WTC11 (cell line): ENCODE measurements at regions not wholly inside any gene's neighbourhood (a gene's known extent, or its start where the extent isn't known, plus 50 kb on each side); places are given as distances from the start of the nearest gene placed in this dataset.

ENCODE experiments used
- ATAC-seq: fragments of 200-7000 bp; cut with Tn5 transposase; 2 replicates; pipeline ENCODE4 v1.10.0; 2021; ENCODE audit warnings: mild to moderate bottlenecking, moderate library complexity
- CTCF ChIA-PET: fragments of 300-600 bp; sonication (Branson Sonifier 250); formaldehyde crosslinking; loops from one replicate; lab custom pipeline; 2021; ENCODE audit warnings: antibody characterized with exemption; lab: Charles Lee
- POLR2A ChIA-PET: fragments of 350-600 bp; sonication (Branson Sonifier 250); formaldehyde crosslinking; loops from one replicate; lab custom pipeline; 2021; ENCODE audit warnings: antibody characterized with exemption; lab: Charles Lee
- DNase-seq: peaks from one replicate; pipeline ENCODE4 v3.0.0; 2021; ENCODE audit warnings: low spot score
- H3K27ac Mint-ChIP-seq: 2 replicates; pipeline ENCODE4 v1.8.0; 2021; ENCODE audit warnings: mixed read lengths
- H3K27me3 Mint-ChIP-seq: 2 replicates; pipeline ENCODE4 v1.8.0; 2021; ENCODE audit warnings: low read depth, mild to moderate bottlenecking, moderate library complexity, mixed read lengths
- H3K36me3 Mint-ChIP-seq: 2 replicates; pipeline ENCODE4 v1.8.0; 2021; ENCODE audit warnings: mixed read lengths
- H3K4me1 Mint-ChIP-seq: 2 replicates; pipeline ENCODE4 v1.8.0; 2022; ENCODE audit warnings: mixed read lengths
- H3K4me3 Mint-ChIP-seq: 2 replicates; pipeline ENCODE4 v1.8.0; 2021; ENCODE audit warnings: mild to moderate bottlenecking, moderate library complexity, mixed read lengths
- H3K9me3 Mint-ChIP-seq: 2 replicates; pipeline ENCODE4 v1.8.0; 2021; ENCODE audit warnings: mixed read lengths
- ATF1 ChIP-seq: sonication (generic); formaldehyde crosslinking; IDR thresholded peaks from 2 replicates; pipeline ENCODE4 v1.8.1; 2023; ENCODE audit warnings: mild to moderate bottlenecking, moderate library complexity, missing genetic modification reagents
- CREM ChIP-seq: sonication (generic); formaldehyde crosslinking; IDR thresholded peaks from 2 replicates; pipeline ENCODE4 v1.8.1; 2022; ENCODE audit warnings: mild to moderate bottlenecking, missing genetic modification reagents, moderate library complexity
- FOXJ3 ChIP-seq: sonication (generic); formaldehyde crosslinking; IDR thresholded peaks from 2 replicates; pipeline ENCODE4 v1.9.0; 2021; ENCODE audit warnings: missing genetic modification reagents, mild to moderate bottlenecking, borderline replicate concordance
- JAZF1 ChIP-seq: fragments of 250-450 bp; sonication (Bioruptor Pico); IDR thresholded peaks from 2 replicates; pipeline ENCODE4 v1.9.0; 2021; ENCODE audit warnings: moderate library complexity, mild to moderate bottlenecking, inconsistent platforms
- MAX ChIP-seq: sonication (generic); formaldehyde crosslinking; IDR thresholded peaks from 2 replicates; pipeline ENCODE4 v1.8.0; 2022; ENCODE audit warnings: mild to moderate bottlenecking, missing genetic modification reagents
- NFATC4 ChIP-seq: fragments of 250-450 bp; sonication (Bioruptor Pico); IDR thresholded peaks from 2 replicates; pipeline ENCODE4 v1.9.0; 2021; ENCODE audit warnings: mild to moderate bottlenecking
- RORB ChIP-seq: fragments of 250-450 bp; sonication (Bioruptor Pico); IDR thresholded peaks from 2 replicates; pipeline ENCODE4 v1.9.0; 2021; ENCODE audit warnings: mild to moderate bottlenecking
- SMAD3 ChIP-seq: sonication (generic); formaldehyde crosslinking; IDR thresholded peaks from 2 replicates; pipeline ENCODE4 v1.8.0; 2022; ENCODE audit warnings: missing genetic modification reagents, mild to moderate bottlenecking, borderline replicate concordance
- TP53 ChIP-seq: sonication (generic); formaldehyde crosslinking; IDR thresholded peaks from 2 replicates; pipeline ENCODE4 v1.8.1; 2023; ENCODE audit warnings: mild to moderate bottlenecking, missing genetic modification reagents
- ZBTB21 ChIP-seq: sonication (generic); formaldehyde crosslinking; IDR thresholded peaks from 2 replicates; pipeline ENCODE4 v1.8.1; 2023; ENCODE audit warnings: mild to moderate bottlenecking, missing genetic modification reagents, borderline replicate concordance
- ZNF121 ChIP-seq: sonication (generic); formaldehyde crosslinking; IDR thresholded peaks from 2 replicates; pipeline ENCODE4 v1.8.0; 2023; ENCODE audit warnings: missing genetic modification reagents
- ZNF219 ChIP-seq: sonication (generic); formaldehyde crosslinking; IDR thresholded peaks from 2 replicates; pipeline ENCODE4 v1.8.0; 2023; ENCODE audit warnings: missing genetic modification reagents, mild to moderate bottlenecking, borderline replicate concordance
- ZNF263 ChIP-seq: sonication (generic); formaldehyde crosslinking; IDR thresholded peaks from 2 replicates; pipeline ENCODE4 v1.8.1; 2022; ENCODE audit warnings: low read depth, mild to moderate bottlenecking, moderate library complexity, missing genetic modification reagents
- ZNF317 ChIP-seq: sonication (generic); formaldehyde crosslinking; IDR thresholded peaks from 2 replicates; pipeline ENCODE4 v1.8.1; 2023; ENCODE audit warnings: low read depth, mild to moderate bottlenecking, moderate library complexity, missing genetic modification reagents, borderline replicate concordance
- ZNF671 ChIP-seq: fragments of 250-450 bp; sonication (Bioruptor Pico); IDR thresholded peaks from 2 replicates; pipeline ENCODE4 v1.8.0; 2021; ENCODE audit warnings: mild to moderate bottlenecking
- ZSCAN18 ChIP-seq: fragments of 250-450 bp; sonication (Bioruptor Pico); IDR thresholded peaks from 2 replicates; pipeline ENCODE4 v2.1.2; 2022; ENCODE audit warnings: mild to moderate bottlenecking, moderate library complexity
- TF ChIP-seq, protein P1 (sequence below): fragments of 250-450 bp; sonication (Bioruptor Pico); IDR thresholded peaks from 2 replicates; pipeline ENCODE4 v1.9.0; 2021; ENCODE audit warnings: mild to moderate bottlenecking
- TF ChIP-seq, protein P2 (sequence below): sonication (generic); formaldehyde crosslinking; IDR thresholded peaks from 2 replicates; pipeline ENCODE4 v1.8.0; 2023; ENCODE audit warnings: missing genetic modification reagents, mild to moderate bottlenecking, borderline replicate concordance
- TF ChIP-seq, protein P3 (sequence below): sonication (generic); formaldehyde crosslinking; IDR thresholded peaks from 2 replicates; pipeline ENCODE4 v1.8.1; 2022; ENCODE audit warnings: mild to moderate bottlenecking, missing genetic modification reagents, moderate library complexity, borderline replicate concordance
- TF ChIP-seq, protein P4 (sequence below): sonication (generic); formaldehyde crosslinking; IDR thresholded peaks from 2 replicates; pipeline ENCODE4 v1.8.1; 2023; ENCODE audit warnings: mild to moderate bottlenecking, missing genetic modification reagents, moderate library complexity
- TF ChIP-seq, protein P5 (sequence below): sonication (generic); formaldehyde crosslinking; IDR thresholded peaks from 2 replicates; pipeline ENCODE4 v1.8.1; 2023; ENCODE audit warnings: mild to moderate bottlenecking, missing genetic modification reagents
- TF ChIP-seq, protein P6 (sequence below): fragments of 250-450 bp; sonication (Bioruptor Pico); IDR thresholded peaks from 2 replicates; pipeline ENCODE4 v1.9.0; 2021; ENCODE audit warnings: mild to moderate bottlenecking

DNA sequence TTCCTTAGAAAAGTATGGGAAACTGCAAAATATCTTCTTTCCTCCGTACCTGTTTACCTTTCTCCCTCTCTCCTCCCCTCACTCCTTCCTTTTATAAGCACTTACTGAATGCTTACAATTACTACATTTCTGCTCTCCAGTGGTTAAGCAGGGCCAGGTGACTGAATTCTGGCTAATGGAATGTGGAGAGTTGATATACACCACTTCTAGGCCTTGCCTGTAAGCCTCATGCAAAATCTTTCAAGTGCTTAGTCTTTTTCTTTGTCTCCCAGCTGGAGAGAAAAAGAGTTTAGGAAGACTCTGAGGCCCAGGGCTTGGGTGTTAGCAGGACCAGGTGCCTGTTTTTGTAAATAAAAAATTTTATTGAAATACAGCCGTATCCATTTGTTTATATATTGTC is 77.7 kb upstream of the CACNA1E start:
- Mint-ChIP-seq H3K27ac (peak overlapping the region; percentile 86; the same call in 1 of the 2 replicates), H3K9me3 (no peaks in the 10 kb centered on the region), H3K4me3 (no peak overlapping the region), H3K4me1 (peaks cover 7% of the 10 kb centered on the region), H3K27me3 (no peaks in the 10 kb centered on the region), H3K36me3 (no peaks in the 10 kb centered on the region)
- ChIA-PET POLR2A (no interaction called here), CTCF (interaction anchor here (0.8 to 1.1 kb wide), 2 partner anchors 19 to 216 kb away, joined by 3 read pairs; no protein-coding TSS in a partner anchor)
- ATAC-seq (peak; percentile 58), DNase-seq (no peak)
- no peak for TF ChIP-seq CREM (CRISPR knock-in tag)
- no peak for TF ChIP-seq FOXJ3 (CRISPR knock-in tag)
- TF ChIP-seq RORB (CRISPR knock-in tag), result no peak
- TF ChIP-seq, protein P1, sequence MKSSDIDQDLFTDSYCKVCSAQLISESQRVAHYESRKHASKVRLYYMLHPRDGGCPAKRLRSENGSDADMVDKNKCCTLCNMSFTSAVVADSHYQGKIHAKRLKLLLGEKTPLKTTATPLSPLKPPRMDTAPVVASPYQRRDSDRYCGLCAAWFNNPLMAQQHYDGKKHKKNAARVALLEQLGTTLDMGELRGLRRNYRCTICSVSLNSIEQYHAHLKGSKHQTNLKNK, result no peak
- no peak for TF ChIP-seq ZNF263
- TF ChIP-seq, protein P2, sequence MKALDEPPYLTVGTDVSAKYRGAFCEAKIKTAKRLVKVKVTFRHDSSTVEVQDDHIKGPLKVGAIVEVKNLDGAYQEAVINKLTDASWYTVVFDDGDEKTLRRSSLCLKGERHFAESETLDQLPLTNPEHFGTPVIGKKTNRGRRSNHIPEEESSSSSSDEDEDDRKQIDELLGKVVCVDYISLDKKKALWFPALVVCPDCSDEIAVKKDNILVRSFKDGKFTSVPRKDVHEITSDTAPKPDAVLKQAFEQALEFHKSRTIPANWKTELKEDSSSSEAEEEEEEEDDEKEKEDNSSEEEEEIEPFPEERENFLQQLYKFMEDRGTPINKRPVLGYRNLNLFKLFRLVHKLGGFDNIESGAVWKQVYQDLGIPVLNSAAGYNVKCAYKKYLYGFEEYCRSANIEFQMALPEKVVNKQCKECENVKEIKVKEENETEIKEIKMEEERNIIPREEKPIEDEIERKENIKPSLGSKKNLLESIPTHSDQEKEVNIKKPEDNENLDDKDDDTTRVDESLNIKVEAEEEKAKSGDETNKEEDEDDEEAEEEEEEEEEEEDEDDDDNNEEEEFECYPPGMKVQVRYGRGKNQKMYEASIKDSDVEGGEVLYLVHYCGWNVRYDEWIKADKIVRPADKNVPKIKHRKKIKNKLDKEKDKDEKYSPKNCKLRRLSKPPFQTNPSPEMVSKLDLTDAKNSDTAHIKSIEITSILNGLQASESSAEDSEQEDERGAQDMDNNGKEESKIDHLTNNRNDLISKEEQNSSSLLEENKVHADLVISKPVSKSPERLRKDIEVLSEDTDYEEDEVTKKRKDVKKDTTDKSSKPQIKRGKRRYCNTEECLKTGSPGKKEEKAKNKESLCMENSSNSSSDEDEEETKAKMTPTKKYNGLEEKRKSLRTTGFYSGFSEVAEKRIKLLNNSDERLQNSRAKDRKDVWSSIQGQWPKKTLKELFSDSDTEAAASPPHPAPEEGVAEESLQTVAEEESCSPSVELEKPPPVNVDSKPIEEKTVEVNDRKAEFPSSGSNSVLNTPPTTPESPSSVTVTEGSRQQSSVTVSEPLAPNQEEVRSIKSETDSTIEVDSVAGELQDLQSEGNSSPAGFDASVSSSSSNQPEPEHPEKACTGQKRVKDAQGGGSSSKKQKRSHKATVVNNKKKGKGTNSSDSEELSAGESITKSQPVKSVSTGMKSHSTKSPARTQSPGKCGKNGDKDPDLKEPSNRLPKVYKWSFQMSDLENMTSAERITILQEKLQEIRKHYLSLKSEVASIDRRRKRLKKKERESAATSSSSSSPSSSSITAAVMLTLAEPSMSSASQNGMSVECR (CRISPR knock-in tag), result no peak
- no peak for TF ChIP-seq ZNF317
- TF ChIP-seq ATF1 (CRISPR knock-in tag), result no peak
- no peak for TF ChIP-seq JAZF1 (CRISPR knock-in tag)
- no peak for TF ChIP-seq ZBTB21 (CRISPR knock-in tag)

- Mint-ChIP-seq H3K27me3 (no peaks in the 10 kb centered on the region; the same call in 1 of the 2 replicates), H3K36me3 (no peaks in the 10 kb centered on the region), H3K9me3 (no peaks in the 10 kb centered on the region), H3K4me1 (peaks cover 7% of the 10 kb centered on the region), H3K4me3 (no peak overlapping the region), H3K27ac (no peak overlapping the region)
- POLR2A ChIA-PET, result no interaction called here
- CTCF ChIA-PET, result interaction anchor here (0.7 to 1.2 kb wide), 2 partner anchors 18 to 217 kb away, joined by 3 to 5 read pairs; no protein-coding TSS in a partner anchor
- ATAC-seq (no peak), DNase-seq (no peak)
- TF ChIP-seq, protein P3, sequence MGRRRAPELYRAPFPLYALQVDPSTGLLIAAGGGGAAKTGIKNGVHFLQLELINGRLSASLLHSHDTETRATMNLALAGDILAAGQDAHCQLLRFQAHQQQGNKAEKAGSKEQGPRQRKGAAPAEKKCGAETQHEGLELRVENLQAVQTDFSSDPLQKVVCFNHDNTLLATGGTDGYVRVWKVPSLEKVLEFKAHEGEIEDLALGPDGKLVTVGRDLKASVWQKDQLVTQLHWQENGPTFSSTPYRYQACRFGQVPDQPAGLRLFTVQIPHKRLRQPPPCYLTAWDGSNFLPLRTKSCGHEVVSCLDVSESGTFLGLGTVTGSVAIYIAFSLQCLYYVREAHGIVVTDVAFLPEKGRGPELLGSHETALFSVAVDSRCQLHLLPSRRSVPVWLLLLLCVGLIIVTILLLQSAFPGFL (CRISPR knock-in tag), result no peak
- TF ChIP-seq SMAD3, result no peak
- no peak for TF ChIP-seq MAX (CRISPR knock-in tag)
- TF ChIP-seq, protein P4, sequence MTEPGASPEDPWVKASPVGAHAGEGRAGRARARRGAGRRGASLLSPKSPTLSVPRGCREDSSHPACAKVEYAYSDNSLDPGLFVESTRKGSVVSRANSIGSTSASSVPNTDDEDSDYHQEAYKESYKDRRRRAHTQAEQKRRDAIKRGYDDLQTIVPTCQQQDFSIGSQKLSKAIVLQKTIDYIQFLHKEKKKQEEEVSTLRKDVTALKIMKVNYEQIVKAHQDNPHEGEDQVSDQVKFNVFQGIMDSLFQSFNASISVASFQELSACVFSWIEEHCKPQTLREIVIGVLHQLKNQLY, result no peak
- TF ChIP-seq NFATC4 (CRISPR knock-in tag), result no peak
- TF ChIP-seq, protein P5, sequence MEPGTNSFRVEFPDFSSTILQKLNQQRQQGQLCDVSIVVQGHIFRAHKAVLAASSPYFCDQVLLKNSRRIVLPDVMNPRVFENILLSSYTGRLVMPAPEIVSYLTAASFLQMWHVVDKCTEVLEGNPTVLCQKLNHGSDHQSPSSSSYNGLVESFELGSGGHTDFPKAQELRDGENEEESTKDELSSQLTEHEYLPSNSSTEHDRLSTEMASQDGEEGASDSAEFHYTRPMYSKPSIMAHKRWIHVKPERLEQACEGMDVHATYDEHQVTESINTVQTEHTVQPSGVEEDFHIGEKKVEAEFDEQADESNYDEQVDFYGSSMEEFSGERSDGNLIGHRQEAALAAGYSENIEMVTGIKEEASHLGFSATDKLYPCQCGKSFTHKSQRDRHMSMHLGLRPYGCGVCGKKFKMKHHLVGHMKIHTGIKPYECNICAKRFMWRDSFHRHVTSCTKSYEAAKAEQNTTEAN (CRISPR knock-in tag), result no peak
- TF ChIP-seq TP53 (CRISPR knock-in tag), result no peak
- TF ChIP-seq, protein P6, sequence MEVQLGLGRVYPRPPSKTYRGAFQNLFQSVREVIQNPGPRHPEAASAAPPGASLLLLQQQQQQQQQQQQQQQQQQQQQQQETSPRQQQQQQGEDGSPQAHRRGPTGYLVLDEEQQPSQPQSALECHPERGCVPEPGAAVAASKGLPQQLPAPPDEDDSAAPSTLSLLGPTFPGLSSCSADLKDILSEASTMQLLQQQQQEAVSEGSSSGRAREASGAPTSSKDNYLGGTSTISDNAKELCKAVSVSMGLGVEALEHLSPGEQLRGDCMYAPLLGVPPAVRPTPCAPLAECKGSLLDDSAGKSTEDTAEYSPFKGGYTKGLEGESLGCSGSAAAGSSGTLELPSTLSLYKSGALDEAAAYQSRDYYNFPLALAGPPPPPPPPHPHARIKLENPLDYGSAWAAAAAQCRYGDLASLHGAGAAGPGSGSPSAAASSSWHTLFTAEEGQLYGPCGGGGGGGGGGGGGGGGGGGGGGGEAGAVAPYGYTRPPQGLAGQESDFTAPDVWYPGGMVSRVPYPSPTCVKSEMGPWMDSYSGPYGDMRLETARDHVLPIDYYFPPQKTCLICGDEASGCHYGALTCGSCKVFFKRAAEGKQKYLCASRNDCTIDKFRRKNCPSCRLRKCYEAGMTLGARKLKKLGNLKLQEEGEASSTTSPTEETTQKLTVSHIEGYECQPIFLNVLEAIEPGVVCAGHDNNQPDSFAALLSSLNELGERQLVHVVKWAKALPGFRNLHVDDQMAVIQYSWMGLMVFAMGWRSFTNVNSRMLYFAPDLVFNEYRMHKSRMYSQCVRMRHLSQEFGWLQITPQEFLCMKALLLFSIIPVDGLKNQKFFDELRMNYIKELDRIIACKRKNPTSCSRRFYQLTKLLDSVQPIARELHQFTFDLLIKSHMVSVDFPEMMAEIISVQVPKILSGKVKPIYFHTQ (CRISPR knock-in tag), result no peak
- TF ChIP-seq ZBTB21 (CRISPR knock-in tag), result no peak
- TF ChIP-seq ZSCAN18, result no peak
- TF ChIP-seq RORB (CRISPR knock-in tag), result no peak
- TF ChIP-seq, protein P1, result no peak
- TF ChIP-seq ZNF671 (CRISPR knock-in tag), result no peak
- TF ChIP-seq FOXJ3 (CRISPR knock-in tag), result no peak
- TF ChIP-seq ZNF121 (CRISPR knock-in tag), result no peak
- TF ChIP-seq ZNF219 (CRISPR knock-in tag), result no peak
These were observed 76.3 kb upstream of the CACNA1E start for GRCh38 chr1:181406989-181407388.
